Left lung (tissue), 4 donors: ENCODE measurements at regions not wholly inside any gene's neighbourhood (a gene's known extent, or its start where the extent isn't known, plus 50 kb on each side); places are given as distances from the start of the nearest gene placed in this dataset.

Experiments used
- ATAC-seq: fragments of 200-7000 bp; cut with Tn5 transposase; one replicate; pipeline ENCODE4 v1.9.1; 2020; ENCODE audit warnings: moderate library complexity
- DNase-seq, 4 donors: peaks; one replicate each; pipeline ENCODE4 v3.0.0-alpha.2; 2013 to 2020
- H3K27ac ChIP-seq, 2 donors: fragments of 200-600 bp; sonication (generic) in 1 of 2; one replicate each; pipeline versions ENCODE4 v1.5.0 to v1.8.0; 2020 to 2021
- H3K27me3 ChIP-seq, 2 donors: fragments of 200-600 bp; sonication (generic) in 1 of 2; one replicate each; pipeline versions ENCODE4 v1.5.0 to v1.8.0; 2020 to 2021
- H3K36me3 ChIP-seq, 2 donors: fragments of 200-600 bp; sonication (generic) in 1 of 2; one replicate each; pipeline versions ENCODE4 v1.5.0 to v1.8.0; 2020 to 2021
- H3K4me1 ChIP-seq, 2 donors: fragments of 200-600 bp; one replicate each; pipeline ENCODE4 v1.8.0; 2021
- H3K4me3 ChIP-seq, 2 donors: fragments of 200-600 bp; sonication (generic) in 1 of 2; one replicate each; pipeline versions ENCODE4 v1.5.0 to v1.8.0; 2020 to 2021; ENCODE audit warnings: mild to moderate bottlenecking in 1 of 2
- H3K9me3 ChIP-seq, 2 donors: fragments of 200-600 bp; sonication (generic) in 1 of 2; one replicate each; pipeline versions ENCODE4 v1.5.0 to v1.8.0; 2020 to 2021
- CTCF ChIP-seq, 2 donors: fragments of 200-600 bp; sonication (generic) in 1 of 2; IDR thresholded peaks; one replicate each; pipeline versions ENCODE4 v1.5.0 to v1.8.0; 2021; ENCODE audit warnings: antibody characterized with exemption in 2 of 2
- intact Hi-C, 2 donors: fragments of 100-400 bp; cut with DNase I; formaldehyde crosslinking; loops; one replicate each; pipeline versions ENCODE4 v1.11.2 to v1.14.2; 2022
- donor health status: DM: no; HTN: yes; CAD: no.
- donor health status: DM: no; HTN: no; CAD: no.

GRCh38 chr2:8064603-8065002, 617.3 kb upstream of the ID2 start:
- no peak overlapping the region for H3K4me3 ChIP-seq
- DNase-seq (no peak), ATAC-seq (no peak)
- H3K27ac ChIP-seq: no peak overlapping the region
- no peaks in the 10 kb centered on the region for H3K27me3 ChIP-seq
- intact Hi-C loops: no loop called here
- H3K9me3 ChIP-seq: peaks cover 0 to 2% of the 10 kb centered on the region in 2 donors
- no peaks in the 10 kb centered on the region for H3K4me1 ChIP-seq
- no peak for TF ChIP-seq CTCF (IDR thresholded peaks at IDR 0.05)
- no peaks in the 10 kb centered on the region for H3K36me3 ChIP-seq

- H3K27ac ChIP-seq: no peak overlapping the region
- no peak for TF ChIP-seq CTCF (IDR thresholded peaks at IDR 0.05)
- H3K36me3 ChIP-seq: no peaks in the 10 kb centered on the region
- H3K4me3 ChIP-seq: no peak overlapping the region
- intact Hi-C loops: no loop called here
- H3K9me3 ChIP-seq: peaks cover 0 to 2% of the 10 kb centered on the region in 2 donors
- no peaks in the 10 kb centered on the region for H3K4me1 ChIP-seq
- ATAC-seq (no peak), DNase-seq (no peak)
- no peaks in the 10 kb centered on the region for H3K27me3 ChIP-seq
These were observed 616.7 kb upstream of the ID2 start for GRCh38 chr2:8065191-8065590.

GRCh38 chr2:8067784-8068336, 614.0 kb upstream of the ID2 start:
- Histone ChIP-seq H3K4me3 (no peak overlapping the region), H3K36me3 (no peaks in the 10 kb centered on the region), H3K27me3 (no peaks in the 10 kb centered on the region), H3K27ac (no peak overlapping the region), H3K4me1 (no peaks in the 10 kb centered on the region), H3K9me3 (peaks cover 0 to 2% of the 10 kb centered on the region in 2 donors)
- no peak for TF ChIP-seq CTCF (IDR thresholded peaks at IDR 0.05)
- DNase-seq (no peak), ATAC-seq (no peak)
- intact Hi-C loops: no loop called here

- no peak for TF ChIP-seq CTCF (IDR thresholded peaks at IDR 0.05)
- DNase-seq: no peak
- H3K4me3 ChIP-seq: no peak overlapping the region
- H3K27ac ChIP-seq: no peak overlapping the region
- no peaks in the 10 kb centered on the region for H3K36me3 ChIP-seq
- H3K27me3 ChIP-seq: no peaks in the 10 kb centered on the region
- peaks cover 0 to 3% of the 10 kb centered on the region in 2 donors for H3K4me1 ChIP-seq
- ATAC-seq: no peak
- no peaks in the 10 kb centered on the region for H3K9me3 ChIP-seq
- intact Hi-C loops: no loop called here
These were observed 608.9 kb upstream of the ID2 start for GRCh38 chr2:8072907-8073306.

GRCh38 chr2:8073916-8074315, 607.9 kb upstream of the ID2 start:
- intact Hi-C loops: no loop called here
- no peaks in the 10 kb centered on the region for H3K27me3 ChIP-seq
- DNase-seq: no peak
- no peak overlapping the region for H3K27ac ChIP-seq
- TF ChIP-seq CTCF (IDR thresholded peaks at IDR 0.05): no peak
- no peak overlapping the region for H3K4me3 ChIP-seq
- H3K36me3 ChIP-seq: no peaks in the 10 kb centered on the region
- H3K9me3 ChIP-seq: no peaks in the 10 kb centered on the region
- H3K4me1 ChIP-seq: peaks cover 0 to 3% of the 10 kb centered on the region in 2 donors
- no peak for ATAC-seq
